ENCODE measurements at regions not wholly inside any gene's neighbourhood (a gene's known extent, or its start where the extent isn't known, plus 50 kb on each side); places are given as distances from the start of the nearest gene placed in this dataset.

GRCh38 chr9:27717991-27718390, 144.7 kb upstream of the C9orf72 start:
- no peak overlapping the region for H3K4me3 ChIP-seq (ENCODE audit: control insufficient read depth, low read depth, low read length)
- TF ChIP-seq CTCF (conservative IDR thresholded peaks at IDR 0.05; ENCODE audit: control insufficient read depth, insufficient read depth, low read depth, low read length): no peak
- no peak for DNase-seq (ENCODE audit: low read depth)

- DNase-seq (ENCODE audit: low read depth): no peak
- TF ChIP-seq CTCF (conservative IDR thresholded peaks at IDR 0.05; ENCODE audit: control insufficient read depth, insufficient read depth, low read depth, low read length): no peak
- H3K4me3 ChIP-seq (ENCODE audit: control insufficient read depth, low read depth, low read length): no peak overlapping the region
Measured at GRCh38 chr9:27719711-27720110, 146.4 kb upstream of the C9orf72 start.

- no peak for DNase-seq (ENCODE audit: low read depth)
- no peak for TF ChIP-seq CTCF (conservative IDR thresholded peaks at IDR 0.05; ENCODE audit: control insufficient read depth, insufficient read depth, low read depth, low read length)
- no peak overlapping the region for H3K4me3 ChIP-seq (ENCODE audit: control insufficient read depth, low read depth, low read length)
Measured at GRCh38 chr9:27722866-27723265, 149.6 kb upstream of the C9orf72 start.

GRCh38 chr9:27726244-27727081, 153.2 kb upstream of the C9orf72 start:
- peak; percentile 77 for TF ChIP-seq CTCF (conservative IDR thresholded peaks at IDR 0.05; ENCODE audit: control insufficient read depth, insufficient read depth, low read depth, low read length)
- DNase-seq (ENCODE audit: low read depth): peak; percentile 64
- no peak overlapping the region for H3K4me3 ChIP-seq (ENCODE audit: control insufficient read depth, low read depth, low read length)

GRCh38 chr9:27732494-27732893, 159.2 kb upstream of the C9orf72 start:
- no peak overlapping the region for H3K4me3 ChIP-seq (ENCODE audit: control insufficient read depth, low read depth, low read length)
- no peak for DNase-seq (ENCODE audit: low read depth)
- TF ChIP-seq CTCF (conservative IDR thresholded peaks at IDR 0.05; ENCODE audit: control insufficient read depth, insufficient read depth, low read depth, low read length): no peak

GRCh38 chr9:27743490-27743889, 170.2 kb upstream of the C9orf72 start:
- no peak overlapping the region for H3K4me3 ChIP-seq (ENCODE audit: control insufficient read depth, low read depth, low read length)
- DNase-seq (ENCODE audit: low read depth): no peak
- TF ChIP-seq CTCF (conservative IDR thresholded peaks at IDR 0.05; ENCODE audit: control insufficient read depth, insufficient read depth, low read depth, low read length): no peak
